HUES6 (cell line): ENCODE measurements at regions not wholly inside any gene's neighbourhood (a gene's known extent, or its start where the extent isn't known, plus 50 kb on each side); places are given as distances from the start of the nearest gene placed in this dataset.

ENCODE experiments used
- H3K27ac ChIP-seq: 2 replicates; pipeline ENCODE4 v1.7.0; 2013; ENCODE audit warnings: low read depth, mild to moderate bottlenecking, low read length, inconsistent platforms
- H3K27me3 ChIP-seq: 2 replicates; pipeline ENCODE4 v1.6.1; 2013; ENCODE audit warnings: low read length; ENCODE audit not compliant: control insufficient read depth, insufficient read depth
- H3K36me3 ChIP-seq: 2 replicates; pipeline ENCODE4 v1.6.1; 2013; ENCODE audit warnings: low read length; ENCODE audit not compliant: control insufficient read depth, insufficient read depth
- H3K4me1 ChIP-seq: 2 replicates; pipeline ENCODE4 v1.6.1; 2013; ENCODE audit warnings: low read length; ENCODE audit not compliant: control insufficient read depth, insufficient read depth
- H3K4me3 ChIP-seq: 2 replicates; pipeline ENCODE4 v1.5.1; 2013; ENCODE audit warnings: low read depth, low read length
- H3K9ac ChIP-seq: one replicate; pipeline ENCODE4 v1.6.1; 2013; ENCODE audit warnings: mild to moderate bottlenecking, low read length
- H3K9me3 ChIP-seq: 2 replicates; pipeline ENCODE4 v1.6.1; 2013; ENCODE audit warnings: low read depth, low read length; ENCODE audit not compliant: control insufficient read depth, insufficient read depth

- Histone ChIP-seq H3K4me1 (peaks cover 8% of the 10 kb centered on the region; the same call in 1 of the 2 replicates), H3K27me3 (peaks cover 81% of the 10 kb centered on the region), H3K27ac (no peak overlapping the region), H3K36me3 (no peaks in the 10 kb centered on the region), H3K9me3 (no peaks in the 10 kb centered on the region), H3K4me3 (no peak overlapping the region), H3K9ac (no peak overlapping the region)
Measured at GRCh38 chrX:107502316-107502715, 52.9 kb downstream of the FRMPD3 start.

- no peak overlapping the region for H3K9ac ChIP-seq
- peaks cover 8% of the 10 kb centered on the region; the same call in 1 of the 2 replicates for H3K4me1 ChIP-seq
- no peak overlapping the region for H3K4me3 ChIP-seq
- H3K27me3 ChIP-seq, result peaks cover 82% of the 10 kb centered on the region
- H3K27ac ChIP-seq, result no peak overlapping the region
- H3K36me3 ChIP-seq, result no peaks in the 10 kb centered on the region
- peaks cover 8% of the 10 kb centered on the region for H3K9me3 ChIP-seq
Measured at GRCh38 chrX:107504006-107504405, 54.6 kb downstream of the FRMPD3 start.

GRCh38 chrX:107505223-107505622 lies 55.8 kb downstream of the FRMPD3 start:
- Histone ChIP-seq H3K4me3 (no peak overlapping the region), H3K4me1 (peaks cover 8% of the 10 kb centered on the region; the same call in 1 of the 2 replicates), H3K27me3 (peaks cover 80% of the 10 kb centered on the region)

GRCh38 chrX:107506596-107507031 lies 57.2 kb downstream of the FRMPD3 start:
- peaks cover 79% of the 10 kb centered on the region for H3K27me3 ChIP-seq
- peaks cover 8% of the 10 kb centered on the region for H3K9me3 ChIP-seq
- no peak overlapping the region for H3K9ac ChIP-seq
- H3K36me3 ChIP-seq, result no peaks in the 10 kb centered on the region
- H3K27ac ChIP-seq, result no peak overlapping the region
- peaks cover 8% of the 10 kb centered on the region; the same call in 1 of the 2 replicates for H3K4me1 ChIP-seq
- H3K4me3 ChIP-seq, result peak overlapping the region; percentile 50

More at GRCh38 chrX:107505223-107505622, 55.8 kb downstream of the FRMPD3 start:
- Histone ChIP-seq H3K9me3 (peaks cover 8% of the 10 kb centered on the region), H3K9ac (no peak overlapping the region), H3K27ac (no peak overlapping the region), H3K36me3 (no peaks in the 10 kb centered on the region)

- Histone ChIP-seq H3K9me3 (peaks cover 8% of the 10 kb centered on the region), H3K27me3 (peaks cover 79% of the 10 kb centered on the region), H3K4me1 (peaks cover 1% of the 10 kb centered on the region; the same call in 1 of the 2 replicates), H3K4me3 (peak overlapping the region; percentile 50), H3K27ac (no peak overlapping the region), H3K9ac (no peak overlapping the region), H3K36me3 (no peaks in the 10 kb centered on the region)
Measured at GRCh38 chrX:107507093-107507743, 57.8 kb downstream of the FRMPD3 start.

GRCh38 chrX:107507744-107508117 lies 58.3 kb downstream of the FRMPD3 start:
- Histone ChIP-seq H3K27me3 (peaks cover 78% of the 10 kb centered on the region), H3K4me1 (no peaks in the 10 kb centered on the region), H3K9ac (no peak overlapping the region), H3K9me3 (peaks cover 8% of the 10 kb centered on the region), H3K36me3 (no peaks in the 10 kb centered on the region), H3K4me3 (peak overlapping the region; percentile 50), H3K27ac (no peak overlapping the region)

GRCh38 chrX:107508925-107509324 lies 59.5 kb downstream of the FRMPD3 start:
- no peaks in the 10 kb centered on the region for H3K4me1 ChIP-seq
- peaks cover 8% of the 10 kb centered on the region for H3K9me3 ChIP-seq
- H3K27ac ChIP-seq, result no peak overlapping the region
- no peak overlapping the region for H3K4me3 ChIP-seq
- H3K9ac ChIP-seq, result no peak overlapping the region
- H3K27me3 ChIP-seq, result peaks cover 75% of the 10 kb centered on the region
- H3K36me3 ChIP-seq, result no peaks in the 10 kb centered on the region

GRCh38 chrX:107514944-107515343 lies 65.5 kb downstream of the FRMPD3 start:
- Histone ChIP-seq H3K4me1 (0 out of 2 replicates have a peak, but pooled peaks cover 6% of the 10 kb centered on the region), H3K27me3 (peaks cover 37% of the 10 kb centered on the region), H3K27ac (no peak overlapping the region), H3K9me3 (no peaks in the 10 kb centered on the region), H3K36me3 (no peaks in the 10 kb centered on the region), H3K4me3 (no peak overlapping the region), H3K9ac (no peak overlapping the region)

- Histone ChIP-seq H3K4me3 (no peak overlapping the region), H3K27me3 (peaks cover 23% of the 10 kb centered on the region), H3K27ac (no peak overlapping the region), H3K9me3 (no peaks in the 10 kb centered on the region), H3K36me3 (no peaks in the 10 kb centered on the region), H3K9ac (no peak overlapping the region), H3K4me1 (peaks cover 15% of the 10 kb centered on the region)
Measured at GRCh38 chrX:107521877-107522586, 72.6 kb downstream of the FRMPD3 start.

GRCh38 chrX:107522901-107523300 lies 73.4 kb downstream of the FRMPD3 start:
- H3K27ac ChIP-seq, result no peak overlapping the region
- no peaks in the 10 kb centered on the region for H3K36me3 ChIP-seq
- no peak overlapping the region for H3K9ac ChIP-seq
- H3K9me3 ChIP-seq, result no peaks in the 10 kb centered on the region
- H3K4me3 ChIP-seq, result no peak overlapping the region
- H3K4me1 ChIP-seq, result peaks cover 15% of the 10 kb centered on the region
- H3K27me3 ChIP-seq, result peaks cover 21% of the 10 kb centered on the region

GRCh38 chrX:107526141-107526540 lies 76.7 kb downstream of the FRMPD3 start:
- no peak overlapping the region for H3K4me3 ChIP-seq
- peaks cover 10% of the 10 kb centered on the region for H3K4me1 ChIP-seq
- H3K9me3 ChIP-seq, result no peaks in the 10 kb centered on the region
- H3K27ac ChIP-seq, result no peak overlapping the region
- no peaks in the 10 kb centered on the region for H3K36me3 ChIP-seq
- no peak overlapping the region for H3K9ac ChIP-seq
- H3K27me3 ChIP-seq, result peaks cover 21% of the 10 kb centered on the region; the same call in 1 of the 2 replicates
